Loucy (cell line): ENCODE measurements at regions not wholly inside any gene's neighbourhood (a gene's known extent, or its start where the extent isn't known, plus 50 kb on each side); places are given as distances from the start of the nearest gene placed in this dataset.

Experiments
- H2AFZ ChIP-seq: fragments of 200-600 bp; sonication (generic); 2 replicates; pipeline ENCODE4 v1.6.0; 2016; ENCODE audit warnings: antibody characterized with exemption, mild to moderate bottlenecking, low read length, moderate library complexity
- H3F3A ChIP-seq: fragments of 200-600 bp; 2 replicates; pipeline ENCODE4 v1.6.0; 2016; ENCODE audit warnings: antibody characterized with exemption, low read depth, mild to moderate bottlenecking
- H3K27me3 ChIP-seq: fragments of 200-600 bp; sonication (generic); 2 replicates; pipeline ENCODE4 v1.6.1; 2014; ENCODE audit warnings: low read length, mild to moderate bottlenecking; ENCODE audit not compliant: insufficient read depth, poor library complexity, severe bottlenecking
- H3K36me3 ChIP-seq: fragments of 200-600 bp; sonication (generic); 2 replicates; pipeline ENCODE4 v1.6.1; 2016; ENCODE audit warnings: low read length; ENCODE audit not compliant: insufficient read depth
- H3K4me1 ChIP-seq: fragments of 200-600 bp; sonication (generic); 2 replicates; pipeline ENCODE4 v1.5.1; 2014; ENCODE audit warnings: low read length, mild to moderate bottlenecking; ENCODE audit not compliant: insufficient read depth, poor library complexity, severe bottlenecking
- H3K4me2 ChIP-seq: fragments of 200-600 bp; sonication (generic); 2 replicates; pipeline ENCODE4 v1.6.0; 2014; ENCODE audit warnings: antibody characterized with exemption, low read length, low read depth, mild to moderate bottlenecking; ENCODE audit not compliant: poor library complexity, severe bottlenecking
- H3K4me3 ChIP-seq: fragments of 200-600 bp; sonication (generic); 2 replicates; pipeline ENCODE4 v1.5.1; 2014; ENCODE audit warnings: low read length, mild to moderate bottlenecking, mixed read lengths; ENCODE audit not compliant: poor library complexity, severe bottlenecking
- H3K79me2 ChIP-seq: fragments of 200-600 bp; sonication (generic); 2 replicates; pipeline ENCODE4 v1.6.1; 2014; ENCODE audit warnings: low read length; ENCODE audit not compliant: insufficient read depth
- H3K9ac ChIP-seq: fragments of 200-600 bp; sonication (generic); 2 replicates; pipeline ENCODE4 v1.6.0; 2014; ENCODE audit warnings: mild to moderate bottlenecking, low read depth, low read length, moderate library complexity; ENCODE audit not compliant: poor library complexity, severe bottlenecking
- H3K9me2 ChIP-seq: fragments of 200-600 bp; sonication (generic); replicated peaks from 2 replicates; pipeline ENCODE4 v1.6.1; 2016; ENCODE audit warnings: low read depth, low read length, mixed read lengths
- H3K9me3 ChIP-seq: fragments of 200-600 bp; sonication (generic); 2 replicates; pipeline ENCODE4 v1.6.1; 2014; ENCODE audit warnings: mild to moderate bottlenecking, antibody characterized with exemption, low read length, low read depth; ENCODE audit not compliant: insufficient read depth
- H4K20me1 ChIP-seq: fragments of 200-600 bp; sonication (generic); 2 replicates; pipeline ENCODE4 v1.6.0; 2014; ENCODE audit warnings: antibody characterized with exemption, low read length, mild to moderate bottlenecking; ENCODE audit not compliant: insufficient read depth, poor library complexity, severe bottlenecking
- CTCF ChIP-seq: fragments of 200-600 bp; sonication (generic); conservative IDR thresholded peaks from 2 replicates; pipeline ENCODE4 v1.5.1; 2014; ENCODE audit warnings: mild to moderate bottlenecking, antibody characterized with exemption, low read length
- EZH2phosphoT487 ChIP-seq: fragments of 200-600 bp; IDR thresholded peaks from 2 replicates; pipeline ENCODE4 v1.6.1; 2018; ENCODE audit warnings: antibody characterized with exemption, mild to moderate bottlenecking, moderate library complexity, borderline replicate concordance

GRCh38 chr10:64329510-64329909 is 808.3 kb downstream of the REEP3 start:
- Histone ChIP-seq H3K4me2 (no peak overlapping the region), H2AFZ (no peak overlapping the region), H3K36me3 (no peaks in the 10 kb centered on the region), H3K4me1 (no peaks in the 10 kb centered on the region), H3K9me3 (0 out of 2 replicates have a peak, but pooled peaks cover 3% of the 10 kb centered on the region), H3K4me3 (no peak overlapping the region), H3K9me2 (no peaks in the 10 kb centered on the region), H4K20me1 (no peaks in the 10 kb centered on the region), H3K27me3 (no peaks in the 10 kb centered on the region), H3F3A (no peaks in the 10 kb centered on the region), H3K9ac (no peak overlapping the region), H3K79me2 (no peaks in the 10 kb centered on the region)
- TF ChIP-seq CTCF (no peak), EZH2phosphoT487 (no peak)

GRCh38 chr10:64332551-64332950 is 811.4 kb downstream of the REEP3 start:
- Histone ChIP-seq H3K4me3 (no peak overlapping the region), H3K36me3 (no peaks in the 10 kb centered on the region), H2AFZ (no peak overlapping the region), H3F3A (no peaks in the 10 kb centered on the region), H3K79me2 (no peaks in the 10 kb centered on the region), H3K4me1 (no peaks in the 10 kb centered on the region), H3K9ac (no peak overlapping the region), H4K20me1 (no peaks in the 10 kb centered on the region), H3K9me3 (no peaks in the 10 kb centered on the region), H3K9me2 (no peaks in the 10 kb centered on the region), H3K27me3 (no peaks in the 10 kb centered on the region), H3K4me2 (no peak overlapping the region)
- TF ChIP-seq CTCF (no peak), EZH2phosphoT487 (no peak)

- H3K79me2 ChIP-seq = no peaks in the 10 kb centered on the region
- H2AFZ ChIP-seq = no peak overlapping the region
- no peaks in the 10 kb centered on the region for H3K9me2 ChIP-seq
- H3F3A ChIP-seq = no peaks in the 10 kb centered on the region
- no peaks in the 10 kb centered on the region for H3K36me3 ChIP-seq
- no peaks in the 10 kb centered on the region for H3K4me1 ChIP-seq
- no peak for TF ChIP-seq CTCF
- TF ChIP-seq EZH2phosphoT487 = no peak
- H3K4me2 ChIP-seq = no peak overlapping the region
- no peak overlapping the region for H3K9ac ChIP-seq
- H3K4me3 ChIP-seq = no peak overlapping the region
- no peaks in the 10 kb centered on the region for H3K9me3 ChIP-seq
- H3K27me3 ChIP-seq = no peaks in the 10 kb centered on the region
- no peaks in the 10 kb centered on the region for H4K20me1 ChIP-seq
These were observed 812.9 kb downstream of the REEP3 start for GRCh38 chr10:64334084-64334483.
